DMS53 treated with DMSO at 0.1 percent for 48 hours (cell line): ENCODE measurements at regions not wholly inside any gene's neighbourhood (a gene's known extent, or its start where the extent isn't known, plus 50 kb on each side); places are given as distances from the start of the nearest gene placed in this dataset.

ENCODE experiments used
- DNase-seq: peaks from one replicate; lab custom pipeline; 2025; ENCODE audit not compliant: unreplicated experiment; lab: John Stamatoyannopoulos, UW

- DNase-seq: no peak
Observed at GRCh38 chr7:52502281-52502680, 533.2 kb upstream of the POM121L12 start.

- DNase-seq: no peak
Observed at GRCh38 chr7:52501696-52502095, 533.7 kb upstream of the POM121L12 start.

- DNase-seq: no peak
Observed at GRCh38 chr7:52500841-52501240, 534.6 kb upstream of the POM121L12 start.

GRCh38 chr7:52498366-52498765 lies 537.1 kb upstream of the POM121L12 start:
- no peak for DNase-seq

GRCh38 chr7:52486267-52486666 lies 549.2 kb upstream of the POM121L12 start:
- no peak for DNase-seq

- no peak for DNase-seq
Observed at GRCh38 chr7:52482076-52482475, 553.4 kb upstream of the POM121L12 start.

- DNase-seq: no peak
Observed at GRCh38 chr7:52481571-52481970, 553.9 kb upstream of the POM121L12 start.

- DNase-seq: no peak
Observed at GRCh38 chr7:52479990-52480389, 555.4 kb upstream of the POM121L12 start.

GRCh38 chr7:52475001-52475582 lies 560.3 kb upstream of the POM121L12 start:
- no peak for DNase-seq

GRCh38 chr7:52473756-52474155 lies 561.7 kb upstream of the POM121L12 start:
- DNase-seq: no peak

- DNase-seq: no peak
Observed at GRCh38 chr7:52472006-52472620, 563.3 kb upstream of the POM121L12 start.

- no peak for DNase-seq
Observed at GRCh38 chr7:52465216-52465615, 570.2 kb upstream of the POM121L12 start.

- DNase-seq: no peak
Observed at GRCh38 chr7:52463341-52463740, 572.1 kb upstream of the POM121L12 start.

GRCh38 chr7:52462474-52462873 lies 573.0 kb upstream of the POM121L12 start:
- no peak for DNase-seq

- no peak for DNase-seq
Observed at GRCh38 chr7:52455571-52455970, 579.9 kb upstream of the POM121L12 start.

- no peak for DNase-seq
Observed at GRCh38 chr7:52450816-52451215, 584.6 kb upstream of the POM121L12 start.

GRCh38 chr7:52447581-52448180 lies 587.8 kb upstream of the POM121L12 start:
- DNase-seq: no peak

- DNase-seq: no peak
Observed at GRCh38 chr7:52436278-52436677, 599.2 kb upstream of the POM121L12 start.

GRCh38 chr7:52431082-52431815 lies 604.2 kb upstream of the POM121L12 start:
- no peak for DNase-seq

- DNase-seq: no peak
Observed at GRCh38 chr7:52423251-52423650, 612.2 kb upstream of the POM121L12 start.

- DNase-seq: no peak
Observed at GRCh38 chr7:52413051-52413450, 622.4 kb upstream of the POM121L12 start.

GRCh38 chr7:52410032-52410431 lies 625.4 kb upstream of the POM121L12 start:
- DNase-seq: no peak
